Hepatocyte (in vitro differentiated cells): ENCODE measurements at regions not wholly inside any gene's neighbourhood (a gene's known extent, or its start where the extent isn't known, plus 50 kb on each side); places are given as distances from the start of the nearest gene placed in this dataset.

ENCODE experiments used
- EZH2phosphoT487 ChIP-seq: fragments of 200-600 bp; sonication (generic); IDR thresholded peaks from one replicate; pipeline ENCODE4 v1.6.1; 2018; ENCODE audit warnings: antibody characterized with exemption, mild to moderate bottlenecking, low read depth, moderate library complexity; ENCODE audit not compliant: unreplicated experiment, severe bottlenecking
- TF ChIP-seq, protein P1 (sequence below): fragments of 200-600 bp; sonication (generic); IDR thresholded peaks from 2 replicates; pipeline ENCODE4 v1.5.1; 2016; ENCODE audit warnings: antibody characterized with exemption, mild to moderate bottlenecking; ENCODE audit not compliant: poor library complexity

DNA sequence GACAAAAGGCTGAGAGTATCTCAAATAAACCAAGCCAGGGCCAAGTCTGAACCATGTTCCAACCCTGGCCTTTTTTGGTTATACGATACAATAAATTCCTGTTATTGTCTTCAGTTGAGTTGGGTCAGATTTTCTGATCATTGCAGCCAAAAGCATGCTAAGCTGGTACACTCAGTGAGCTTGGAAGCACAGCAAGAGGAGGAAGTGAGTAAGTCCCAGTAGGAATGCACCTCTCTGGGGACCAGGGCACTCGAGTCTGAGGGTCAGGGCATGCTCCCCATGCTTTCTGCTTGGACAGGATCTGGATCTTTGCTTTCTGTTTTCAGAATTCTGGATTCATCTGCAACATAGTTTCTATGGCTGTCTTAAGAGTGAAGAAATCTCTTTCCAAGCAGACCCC is 73.1 kb downstream of the TMPRSS5 start:
- TF ChIP-seq, protein P1, sequence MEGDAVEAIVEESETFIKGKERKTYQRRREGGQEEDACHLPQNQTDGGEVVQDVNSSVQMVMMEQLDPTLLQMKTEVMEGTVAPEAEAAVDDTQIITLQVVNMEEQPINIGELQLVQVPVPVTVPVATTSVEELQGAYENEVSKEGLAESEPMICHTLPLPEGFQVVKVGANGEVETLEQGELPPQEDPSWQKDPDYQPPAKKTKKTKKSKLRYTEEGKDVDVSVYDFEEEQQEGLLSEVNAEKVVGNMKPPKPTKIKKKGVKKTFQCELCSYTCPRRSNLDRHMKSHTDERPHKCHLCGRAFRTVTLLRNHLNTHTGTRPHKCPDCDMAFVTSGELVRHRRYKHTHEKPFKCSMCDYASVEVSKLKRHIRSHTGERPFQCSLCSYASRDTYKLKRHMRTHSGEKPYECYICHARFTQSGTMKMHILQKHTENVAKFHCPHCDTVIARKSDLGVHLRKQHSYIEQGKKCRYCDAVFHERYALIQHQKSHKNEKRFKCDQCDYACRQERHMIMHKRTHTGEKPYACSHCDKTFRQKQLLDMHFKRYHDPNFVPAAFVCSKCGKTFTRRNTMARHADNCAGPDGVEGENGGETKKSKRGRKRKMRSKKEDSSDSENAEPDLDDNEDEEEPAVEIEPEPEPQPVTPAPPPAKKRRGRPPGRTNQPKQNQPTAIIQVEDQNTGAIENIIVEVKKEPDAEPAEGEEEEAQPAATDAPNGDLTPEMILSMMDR: no peak
- no peak for TF ChIP-seq EZH2phosphoT487
